BJ (cell line): ENCODE measurements at regions not wholly inside any gene's neighbourhood (a gene's known extent, or its start where the extent isn't known, plus 50 kb on each side); places are given as distances from the start of the nearest gene placed in this dataset.

ENCODE experiments used
- CTCF ChIA-PET: fragments of 350-600 bp; formaldehyde crosslinking; extraction: SDS; loops from one replicate; lab custom pipeline; 2021; ENCODE audit warnings: antibody characterized with exemption, inconsistent platforms; lab: Yijun Ruan, JAX
- POLR2A ChIA-PET: fragments of 300-600 bp; sonication (Branson Sonifier 250); formaldehyde crosslinking; extraction: SDS; loops from one replicate; lab custom pipeline; 2021; ENCODE audit warnings: antibody characterized with exemption; lab: Charles Lee
- DNase-seq: peaks from one replicate; pipeline ENCODE4 v3.0.0-alpha.2; 2011; ENCODE audit warnings: low read depth
- H3K27me3 ChIP-seq: 2 replicates; pipeline ENCODE4 v1.6.0; 2011; ENCODE audit warnings: low read length; ENCODE audit not compliant: control insufficient read depth, insufficient read depth
- H3K36me3 ChIP-seq: 2 replicates; pipeline ENCODE4 v1.5.1; 2011; ENCODE audit warnings: low read length; ENCODE audit not compliant: control insufficient read depth, insufficient read depth
- H3K4me3 ChIP-seq: 2 replicates; pipeline ENCODE4 v1.5.1; 2011; ENCODE audit warnings: low read depth, mild to moderate bottlenecking, control low read depth, low read length
- TF ChIP-seq, protein P1 (sequence below): IDR thresholded peaks from 2 replicates; pipeline ENCODE4 v1.5.1; 2011; ENCODE audit warnings: low read depth, mild to moderate bottlenecking, control low read depth, inconsistent platforms, low read length, moderate library complexity; ENCODE audit not compliant: insufficient read depth

DNA sequence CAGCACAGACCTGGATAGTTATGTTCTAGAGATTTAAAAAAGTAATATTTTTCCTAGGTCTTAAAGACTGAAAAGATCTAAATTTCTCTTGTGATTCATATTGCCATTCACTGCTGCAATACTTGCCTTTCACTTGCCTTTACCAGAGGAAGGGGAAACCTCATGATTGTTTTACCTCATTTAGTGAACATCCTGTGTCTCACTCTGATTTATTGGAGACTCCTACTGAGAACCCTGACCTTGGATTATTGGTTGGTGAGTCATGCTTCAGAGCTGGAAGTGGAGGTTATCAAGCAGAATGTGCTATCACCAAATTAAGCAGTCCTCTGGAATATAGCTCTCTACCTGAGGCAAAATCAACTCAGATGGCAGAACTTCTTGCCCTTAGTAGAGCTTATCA lies 500.5 kb downstream of the TSN start:
- CTCF ChIA-PET, result no interaction called here
- POLR2A ChIA-PET, result no interaction called here
- TF ChIP-seq, protein P1, sequence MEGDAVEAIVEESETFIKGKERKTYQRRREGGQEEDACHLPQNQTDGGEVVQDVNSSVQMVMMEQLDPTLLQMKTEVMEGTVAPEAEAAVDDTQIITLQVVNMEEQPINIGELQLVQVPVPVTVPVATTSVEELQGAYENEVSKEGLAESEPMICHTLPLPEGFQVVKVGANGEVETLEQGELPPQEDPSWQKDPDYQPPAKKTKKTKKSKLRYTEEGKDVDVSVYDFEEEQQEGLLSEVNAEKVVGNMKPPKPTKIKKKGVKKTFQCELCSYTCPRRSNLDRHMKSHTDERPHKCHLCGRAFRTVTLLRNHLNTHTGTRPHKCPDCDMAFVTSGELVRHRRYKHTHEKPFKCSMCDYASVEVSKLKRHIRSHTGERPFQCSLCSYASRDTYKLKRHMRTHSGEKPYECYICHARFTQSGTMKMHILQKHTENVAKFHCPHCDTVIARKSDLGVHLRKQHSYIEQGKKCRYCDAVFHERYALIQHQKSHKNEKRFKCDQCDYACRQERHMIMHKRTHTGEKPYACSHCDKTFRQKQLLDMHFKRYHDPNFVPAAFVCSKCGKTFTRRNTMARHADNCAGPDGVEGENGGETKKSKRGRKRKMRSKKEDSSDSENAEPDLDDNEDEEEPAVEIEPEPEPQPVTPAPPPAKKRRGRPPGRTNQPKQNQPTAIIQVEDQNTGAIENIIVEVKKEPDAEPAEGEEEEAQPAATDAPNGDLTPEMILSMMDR, result no peak
- Histone ChIP-seq H3K36me3 (no peaks in the 10 kb centered on the region), H3K4me3 (no peak overlapping the region), H3K27me3 (no peaks in the 10 kb centered on the region)
- no peak for DNase-seq

DNA sequence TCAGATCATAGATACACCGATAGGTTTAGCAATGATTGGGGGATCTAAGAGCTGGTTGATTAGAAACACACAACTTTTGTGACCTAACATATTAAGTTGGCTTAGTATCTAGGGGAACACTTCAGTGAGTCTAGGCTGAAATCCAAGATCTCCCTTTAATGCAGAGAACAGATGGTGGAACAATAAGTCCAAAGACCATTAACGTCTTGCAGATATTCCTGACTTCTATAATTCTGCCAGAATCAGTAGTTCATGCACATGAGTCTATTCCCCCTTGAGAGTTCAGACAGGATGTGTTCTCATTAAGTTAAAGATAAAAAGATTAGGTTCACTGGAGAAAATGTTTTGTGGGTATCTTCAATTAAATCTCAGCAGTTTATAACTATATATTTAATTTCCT lies 506.5 kb downstream of the TSN start:
- CTCF ChIA-PET, result interaction anchor here (0.7 kb wide), 1 partner anchor 418 kb away, joined by 3 read pairs; no protein-coding TSS in a partner anchor
- no peaks in the 10 kb centered on the region for H3K27me3 ChIP-seq
- POLR2A ChIA-PET, result no interaction called here
- H3K4me3 ChIP-seq, result no peak overlapping the region
- TF ChIP-seq, protein P1, result no peak
- no peaks in the 10 kb centered on the region for H3K36me3 ChIP-seq
- no peak for DNase-seq

DNA sequence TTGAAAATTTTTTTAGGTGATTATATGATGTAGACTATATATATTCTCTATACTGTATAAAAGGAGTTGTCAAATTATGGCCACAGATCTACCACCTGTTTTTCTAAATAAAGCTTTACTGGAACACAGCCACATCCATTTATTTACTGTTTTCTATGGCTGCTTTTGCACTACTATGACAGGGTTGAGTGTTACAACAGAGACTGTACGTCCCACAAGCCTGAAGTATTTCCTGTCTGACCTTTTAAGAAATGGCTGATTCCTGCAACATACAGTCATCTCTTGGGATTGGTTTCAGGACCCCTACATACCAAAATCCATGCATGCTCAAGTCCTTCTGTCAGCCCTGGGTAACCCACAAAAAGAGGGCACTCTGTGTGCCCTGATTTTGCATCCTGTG lies 508.3 kb downstream of the TSN start:
- no peak for DNase-seq
- no peaks in the 10 kb centered on the region for H3K36me3 ChIP-seq
- no peaks in the 10 kb centered on the region for H3K27me3 ChIP-seq
- ChIA-PET CTCF (no interaction called here), POLR2A (no interaction called here)
- no peak overlapping the region for H3K4me3 ChIP-seq
- TF ChIP-seq, protein P1, result no peak

DNA sequence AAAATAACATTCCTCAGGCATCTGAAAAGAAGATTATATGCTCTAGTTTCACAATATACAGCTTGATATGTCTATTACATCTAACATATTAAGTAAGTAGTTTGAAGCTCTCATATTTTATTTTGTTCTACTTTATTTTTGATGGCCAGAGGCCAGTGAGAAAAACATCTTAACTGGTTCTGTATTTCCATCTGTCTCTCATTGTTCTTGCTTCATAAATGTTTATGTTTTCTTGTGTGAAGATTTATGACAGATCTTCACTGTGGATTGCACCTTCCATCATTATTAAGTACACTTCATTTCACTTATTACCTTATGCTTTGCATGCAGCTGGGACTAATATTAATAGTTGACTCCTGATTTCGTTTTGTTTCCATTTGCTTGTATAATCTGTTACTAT lies 511.2 kb downstream of the TSN start:
- Histone ChIP-seq H3K4me3 (no peak overlapping the region), H3K36me3 (no peaks in the 10 kb centered on the region), H3K27me3 (no peaks in the 10 kb centered on the region)
- POLR2A ChIA-PET, result no interaction called here
- TF ChIP-seq, protein P1, result no peak
- no peak for DNase-seq
- CTCF ChIA-PET, result no interaction called here

GRCh38 chr2:122267947-122268346 lies 512.5 kb downstream of the TSN start:
- Histone ChIP-seq H3K36me3 (no peaks in the 10 kb centered on the region), H3K4me3 (no peak overlapping the region), H3K27me3 (no peaks in the 10 kb centered on the region)
- DNase-seq, result no peak
- CTCF ChIA-PET, result no interaction called here
- POLR2A ChIA-PET, result no interaction called here
- TF ChIP-seq, protein P1, result no peak
